HG03108 (cell line): ENCODE measurements at regions not wholly inside any gene's neighbourhood (a gene's known extent, or its start where the extent isn't known, plus 50 kb on each side); places are given as distances from the start of the nearest gene placed in this dataset.
"Not testable (repeated sequence)": the region's sequence is repeated elsewhere in the genome, so short reads cannot be mapped to it uniquely, and the experiment has no call there.

Source experiments
- ATAC-seq: cut with Tn5 transposase; IDR thresholded peaks from one replicate; pipeline ENCODE4 v1.9.1; 2021; ENCODE audit warnings: moderate library complexity; ENCODE audit not compliant: unreplicated experiment

DNA sequence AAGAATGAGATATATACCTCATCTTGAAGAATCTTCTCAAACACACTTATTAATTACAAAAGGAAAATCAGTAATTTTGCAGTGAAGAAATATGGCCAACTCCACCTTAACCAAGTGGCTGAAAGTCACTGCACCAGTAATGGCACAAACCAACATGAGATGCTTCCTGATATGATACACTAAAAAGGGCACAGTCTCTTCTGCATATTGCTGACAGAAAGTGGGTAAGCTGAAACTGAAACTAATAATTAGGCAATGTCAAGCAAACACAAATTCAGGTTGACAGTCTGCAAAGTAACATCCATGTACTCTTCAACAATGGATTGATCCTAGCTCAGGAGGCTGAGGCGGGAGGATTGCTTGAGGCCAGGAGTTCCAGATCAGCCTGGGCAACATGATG is 56.1 kb downstream of the ZNF22 start:
- ATAC-seq: not testable (repeated sequence)

DNA sequence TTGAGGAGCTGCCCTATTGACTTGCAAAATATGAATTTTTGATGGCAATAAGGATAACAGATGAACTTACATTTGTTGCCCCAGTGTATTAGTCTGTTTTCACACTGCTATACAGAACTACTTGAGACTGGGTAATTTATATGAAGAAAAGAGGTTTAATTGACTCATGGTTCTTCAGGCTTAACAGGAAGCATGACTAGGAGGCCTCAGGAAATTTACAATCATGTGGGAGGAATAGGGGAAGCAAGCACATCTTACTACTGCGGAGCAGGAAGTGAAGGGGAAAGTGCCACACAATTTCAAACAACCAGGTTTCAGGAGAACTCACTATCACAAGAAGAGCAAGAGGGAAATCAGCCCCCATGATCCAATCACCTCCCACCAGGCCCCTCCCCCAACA is 57.9 kb downstream of the ZNF22 start:
- ATAC-seq: no peak

DNA sequence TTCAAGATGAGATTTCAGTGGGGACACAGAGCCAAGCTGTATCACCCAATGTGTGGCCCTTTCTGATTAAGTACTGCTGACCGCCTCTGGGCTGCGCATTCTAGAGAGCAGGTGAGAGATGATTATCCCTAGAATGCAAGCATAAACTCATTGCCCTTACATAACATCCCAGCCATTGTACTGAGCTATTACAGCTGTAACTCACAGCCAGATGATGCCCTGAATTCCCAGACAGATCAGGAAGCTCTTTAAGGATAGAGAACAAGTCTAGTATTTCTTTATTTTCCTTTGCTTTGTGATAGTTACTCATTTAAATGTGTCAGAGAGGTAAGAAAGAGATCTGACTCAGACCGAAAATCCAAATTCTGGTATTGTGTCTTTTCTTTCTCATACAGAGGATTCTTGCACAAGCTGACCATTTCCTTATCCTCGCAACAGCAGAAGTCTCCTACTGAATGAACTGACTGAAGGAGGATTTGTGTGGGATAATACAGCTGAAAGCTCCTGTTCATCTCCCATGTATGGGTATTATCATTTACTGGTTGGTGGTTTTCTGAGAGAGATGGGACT is 58.4 kb downstream of the ZNF22 start:
- ATAC-seq: no peak

DNA sequence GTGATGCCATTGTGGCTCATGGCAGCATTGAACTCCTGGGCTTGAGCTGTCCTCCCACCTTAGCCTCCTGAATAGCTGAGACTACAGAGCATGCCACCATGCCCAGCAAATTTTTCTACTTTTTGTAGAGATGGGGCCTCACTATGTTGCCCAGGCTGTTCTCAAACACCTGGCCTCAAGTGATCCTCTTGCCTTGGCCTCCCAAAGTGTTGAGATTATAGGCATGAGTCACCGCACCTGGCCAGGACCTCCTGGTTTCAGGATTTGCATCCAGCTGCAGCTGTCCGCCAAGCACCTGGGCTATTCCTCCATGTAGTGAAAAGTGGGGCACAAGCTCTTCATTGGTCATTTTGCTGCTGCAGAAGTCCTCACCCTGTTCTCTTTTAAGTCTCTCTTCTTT is 58.9 kb downstream of the ZNF22 start:
- no peak for ATAC-seq

DNA sequence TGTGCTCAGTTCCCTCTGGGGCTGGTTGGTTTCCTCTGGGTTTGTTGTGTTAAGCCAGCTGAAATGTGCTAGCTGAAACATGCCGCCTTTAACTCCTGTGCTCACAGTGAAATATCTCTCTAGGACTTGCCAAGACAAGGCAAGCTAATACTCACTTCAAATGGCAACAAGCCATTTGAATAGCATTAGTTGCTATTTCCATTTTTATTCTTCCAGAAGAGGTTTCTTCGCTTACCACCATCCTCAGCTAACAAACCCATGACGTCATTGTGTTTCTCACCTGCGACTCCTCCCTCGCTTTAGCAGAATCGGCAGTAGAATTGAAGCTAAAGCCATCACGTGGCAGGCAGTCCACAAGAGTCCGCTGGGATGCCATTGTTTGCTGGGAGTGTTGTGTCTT is 61.3 kb downstream of the ZNF22 start:
- no peak for ATAC-seq

DNA sequence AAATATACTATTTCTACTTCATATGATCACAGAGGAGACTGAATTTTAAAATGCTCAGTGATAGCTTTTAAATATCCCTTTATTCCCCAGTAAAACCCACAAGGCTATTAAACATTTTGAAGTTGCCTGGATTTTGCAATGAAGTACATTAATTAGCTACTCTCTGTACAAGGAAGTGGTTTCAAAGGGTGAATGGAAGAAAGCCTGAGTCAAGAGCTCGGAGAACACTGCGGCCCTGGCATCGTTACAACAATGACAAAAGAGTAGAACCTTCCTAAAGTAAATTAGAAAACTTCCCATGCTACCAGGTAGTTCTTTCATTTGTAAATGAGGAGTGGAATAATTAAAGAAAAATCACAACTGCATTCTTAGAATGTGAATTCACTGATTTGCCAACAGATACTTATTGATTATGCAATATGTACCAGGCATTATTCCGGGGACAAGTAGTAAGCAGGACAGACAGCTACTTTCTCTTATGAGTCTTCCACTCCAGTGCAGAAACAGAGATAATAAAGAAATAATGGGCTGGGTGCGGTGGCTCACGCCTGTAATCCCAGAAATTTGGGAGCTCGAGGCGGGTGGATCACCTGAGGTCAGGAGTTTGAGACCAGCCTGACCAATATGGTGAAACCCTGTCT is 63.0 kb downstream of the ZNF22 start:
- ATAC-seq: no peak

DNA sequence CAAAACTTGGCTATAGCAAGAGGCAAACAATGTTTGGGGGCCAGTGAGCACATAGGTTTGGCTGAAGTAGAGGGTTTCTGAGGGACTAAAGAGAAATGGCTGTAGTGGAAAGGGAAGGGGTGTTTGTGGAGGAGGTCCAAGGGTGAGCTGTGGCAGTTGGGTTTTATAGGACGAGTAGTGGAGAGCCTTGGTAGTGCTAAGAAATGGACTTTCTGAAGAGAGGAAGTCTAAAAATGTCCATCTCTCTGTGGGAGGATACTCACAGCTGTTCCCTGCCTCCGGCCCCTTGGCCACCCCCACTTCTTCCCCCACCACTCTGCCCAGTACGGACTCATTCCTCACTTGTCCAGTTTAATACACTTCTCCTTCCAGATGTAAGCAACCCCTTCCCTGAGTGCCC is 64.3 kb downstream of the ZNF22 start:
- ATAC-seq: no peak

DNA sequence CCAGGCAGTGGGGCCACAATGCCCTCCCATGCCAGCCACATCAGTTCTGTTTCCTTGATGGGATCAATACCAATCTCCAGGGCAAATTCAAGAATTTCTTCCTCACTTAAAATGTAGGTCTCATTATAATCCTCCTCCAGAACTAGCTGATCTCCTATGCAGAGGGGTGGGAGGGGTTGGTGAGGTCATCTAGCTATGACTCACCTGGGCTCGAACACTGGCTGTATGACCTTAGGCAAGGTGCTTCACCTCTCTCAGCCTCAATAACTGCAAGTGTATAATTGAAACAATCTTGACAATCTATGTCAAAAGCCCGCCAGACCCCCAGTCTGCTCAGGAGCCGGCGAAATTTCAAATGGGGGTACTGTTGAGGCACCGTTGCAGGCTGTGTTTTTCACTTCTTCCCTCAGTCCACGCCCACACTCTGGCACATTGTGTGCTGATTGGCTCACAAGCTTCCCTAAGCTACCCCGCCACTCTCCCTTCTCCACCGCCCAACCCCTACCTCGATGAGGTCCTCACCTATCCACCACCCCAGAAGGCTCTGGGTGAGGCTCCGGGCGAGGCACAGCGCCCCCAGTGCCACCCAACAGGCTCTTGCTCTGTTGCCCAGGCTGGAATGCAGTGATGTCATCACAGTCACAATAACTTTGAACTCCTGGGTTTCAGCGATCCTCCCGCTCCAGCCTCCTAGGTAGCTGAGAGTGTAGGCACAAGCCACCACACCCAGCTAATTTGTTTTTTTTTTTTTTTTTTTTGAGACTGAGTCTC is 70.5 kb downstream of the ZNF22 start:
- no peak for ATAC-seq

DNA sequence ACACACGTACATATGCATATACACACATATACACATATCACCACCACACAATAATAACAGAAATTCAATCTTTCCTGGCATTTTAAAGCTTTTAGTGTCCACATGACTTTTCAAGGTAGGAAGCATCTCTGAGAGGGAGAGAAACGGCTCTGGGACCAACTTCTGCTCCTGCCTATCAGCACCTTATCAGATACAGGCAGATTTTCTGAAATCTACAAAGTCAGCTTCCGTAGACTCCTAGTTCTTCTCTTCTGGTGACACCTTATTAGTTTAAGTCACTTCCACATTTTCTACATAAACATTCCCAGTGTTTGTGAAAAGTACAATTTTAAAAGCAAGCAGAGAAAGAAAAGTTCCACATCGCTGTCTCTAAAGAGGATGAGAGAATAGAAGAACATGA is 74.5 kb downstream of the ZNF22 start:
- ATAC-seq: no peak

DNA sequence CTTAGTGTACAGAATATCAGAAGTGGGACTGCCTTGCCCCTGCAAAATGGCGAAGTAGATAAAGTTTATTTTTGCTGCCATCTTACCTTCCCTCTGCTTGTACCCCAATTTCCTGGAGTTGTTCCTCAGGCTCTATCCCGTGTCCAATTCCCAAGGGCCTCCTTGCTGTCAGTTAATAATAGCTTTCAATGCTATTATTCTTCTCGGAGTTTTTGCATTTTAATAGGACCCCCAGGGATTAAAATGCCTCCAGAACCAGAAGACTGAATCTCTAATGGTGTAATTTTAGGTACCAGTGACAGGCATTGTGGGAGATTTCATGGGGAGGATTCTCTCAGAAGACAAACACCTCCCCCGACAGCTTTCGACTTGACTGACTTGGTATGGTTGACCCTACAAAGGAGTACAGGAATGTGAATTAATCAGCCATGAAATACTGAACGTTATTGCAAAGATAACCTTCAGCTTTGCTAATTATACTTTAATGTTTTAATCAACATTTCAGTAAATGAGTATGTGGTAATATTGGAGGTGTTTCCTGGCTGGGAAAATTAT is 75.2 kb downstream of the ZNF22 start:
- no peak for ATAC-seq

DNA sequence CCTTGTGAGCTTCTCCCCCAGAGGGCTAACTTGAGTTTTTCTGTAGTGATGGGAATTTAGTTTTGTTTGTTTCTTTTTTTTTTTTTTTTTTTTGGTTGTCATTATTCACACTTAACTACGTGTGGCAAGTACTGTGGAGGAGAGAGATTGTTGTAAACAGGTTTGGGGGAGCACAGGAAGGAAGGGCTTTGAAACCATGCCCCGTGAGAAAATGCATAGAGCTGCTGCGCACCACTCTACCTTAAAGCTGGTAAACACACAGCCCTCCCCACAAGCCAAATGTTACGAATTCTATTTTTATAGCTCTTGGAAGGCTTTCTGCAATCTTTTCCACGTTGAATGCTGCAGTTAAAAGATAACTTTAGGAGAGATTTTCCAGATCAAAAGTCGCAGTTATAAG is 76.2 kb downstream of the ZNF22 start:
- no peak for ATAC-seq

DNA sequence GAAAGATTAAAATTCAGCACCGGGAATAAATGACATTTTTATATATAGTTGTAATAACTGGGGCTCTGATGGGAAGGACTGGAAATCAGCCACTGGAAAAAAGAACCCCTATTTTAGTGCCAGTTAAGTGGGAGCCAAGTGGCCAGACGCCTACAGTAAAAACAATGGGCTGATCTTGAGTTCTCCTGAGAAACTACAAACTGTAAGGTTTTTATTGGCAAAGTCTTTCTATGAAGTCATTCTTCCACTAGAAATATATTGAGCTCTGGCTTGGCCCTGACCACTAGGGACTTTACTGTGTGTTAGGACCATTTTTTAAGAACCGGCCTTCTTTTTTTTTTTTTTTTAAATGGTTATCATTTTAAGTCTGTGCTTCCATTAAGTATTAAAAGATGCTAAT is 79.6 kb downstream of the ZNF22 start:
- ATAC-seq: no peak

DNA sequence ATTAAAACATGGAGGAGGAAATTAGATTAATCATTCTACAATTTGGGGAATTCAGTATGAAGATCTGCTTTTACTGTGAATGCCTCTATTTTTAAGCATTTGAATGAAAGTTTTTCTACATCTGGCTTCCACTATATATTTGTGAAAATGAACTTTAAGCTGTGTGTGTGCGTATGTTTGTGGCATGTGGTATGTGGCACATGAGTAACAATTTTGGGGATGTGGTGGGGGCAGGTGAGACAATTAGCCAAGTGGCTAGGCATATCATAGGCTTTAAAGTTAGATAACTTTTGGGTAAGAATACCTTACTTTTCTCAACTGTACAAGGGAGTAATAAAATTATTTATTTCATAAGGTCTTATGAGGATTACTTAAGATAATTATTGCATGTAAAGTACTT is 81.5 kb downstream of the ZNF22 start:
- ATAC-seq: no peak

DNA sequence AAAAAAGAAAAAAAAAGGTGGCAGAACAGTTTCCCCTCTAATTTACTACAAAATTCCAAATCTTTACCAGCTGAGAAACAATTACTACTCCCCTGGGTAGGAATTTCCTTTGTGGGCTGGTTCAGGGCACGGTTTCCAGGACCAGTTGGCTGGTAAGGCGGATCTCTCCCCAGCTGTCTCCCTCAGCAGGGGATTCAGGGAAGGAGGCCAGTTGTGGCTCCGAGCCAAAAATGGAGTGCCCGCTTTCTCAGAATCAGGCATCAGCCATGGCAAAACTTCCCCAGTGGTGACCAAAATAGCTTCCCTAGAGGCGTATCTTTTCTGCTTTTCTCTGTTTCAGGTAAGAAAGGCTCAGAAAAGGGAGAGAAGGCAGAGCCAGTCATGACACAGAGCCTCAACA is 91.2 kb downstream of the ZNF22 start:
- ATAC-seq: no peak

DNA sequence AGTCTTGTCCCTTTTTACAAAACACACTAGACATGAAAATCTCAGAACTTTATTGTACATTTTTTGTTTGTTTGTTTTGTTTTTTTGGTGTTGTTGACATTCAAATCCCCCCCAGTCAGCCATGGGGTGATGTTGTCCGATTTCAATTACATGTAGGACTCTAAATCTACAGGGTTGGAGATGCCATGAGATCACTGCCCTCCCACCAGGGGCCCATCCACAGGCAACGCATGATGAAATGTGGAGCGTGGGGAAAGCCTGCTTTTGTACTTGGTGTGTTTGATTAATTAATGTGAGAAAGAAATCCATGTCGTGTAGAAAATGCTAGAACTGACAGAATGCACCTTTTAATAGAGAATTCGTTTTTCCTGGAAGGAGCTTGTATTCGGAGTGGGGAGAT is 93.2 kb downstream of the ZNF22 start:
- no peak for ATAC-seq

DNA sequence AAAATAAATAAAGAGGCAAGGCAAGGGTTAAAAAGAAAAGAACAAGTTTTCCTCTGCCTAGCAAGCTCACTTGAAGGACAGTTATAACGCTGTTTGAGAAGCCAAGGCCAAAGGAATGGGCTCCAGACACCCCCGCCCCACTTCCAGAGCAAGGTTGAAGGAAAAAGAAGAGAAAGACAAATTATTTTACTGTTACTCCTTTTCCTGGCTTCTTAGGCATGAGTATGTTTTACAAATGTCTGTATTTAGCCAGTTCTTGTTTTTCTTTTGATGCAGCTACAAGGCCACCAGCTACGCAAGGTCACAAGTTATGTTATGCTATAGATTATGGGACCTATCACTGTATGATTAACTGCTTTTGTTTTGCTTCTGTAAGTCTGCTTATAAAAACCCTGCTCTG is 94.6 kb downstream of the ZNF22 start:
- ATAC-seq: no peak

DNA sequence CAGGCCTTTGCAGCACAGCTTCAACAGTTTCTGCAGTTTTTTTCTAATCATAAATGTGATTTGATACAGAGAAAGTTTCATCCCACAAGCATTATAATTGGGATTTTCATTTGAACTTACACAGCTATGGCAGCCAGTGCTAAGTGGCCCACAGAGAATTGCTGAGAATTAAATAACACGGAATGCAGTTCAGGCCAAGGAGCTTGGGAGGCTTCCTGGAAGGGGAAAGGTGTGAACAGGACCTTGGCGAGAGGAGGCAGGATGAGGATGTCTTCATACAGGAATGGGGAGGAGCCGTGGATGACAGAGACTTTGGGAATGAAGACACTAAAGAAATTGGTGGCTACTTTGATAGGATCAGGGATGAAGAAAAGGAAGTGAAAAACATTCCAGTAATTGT is 95.3 kb downstream of the ZNF22 start:
- ATAC-seq: no peak

DNA sequence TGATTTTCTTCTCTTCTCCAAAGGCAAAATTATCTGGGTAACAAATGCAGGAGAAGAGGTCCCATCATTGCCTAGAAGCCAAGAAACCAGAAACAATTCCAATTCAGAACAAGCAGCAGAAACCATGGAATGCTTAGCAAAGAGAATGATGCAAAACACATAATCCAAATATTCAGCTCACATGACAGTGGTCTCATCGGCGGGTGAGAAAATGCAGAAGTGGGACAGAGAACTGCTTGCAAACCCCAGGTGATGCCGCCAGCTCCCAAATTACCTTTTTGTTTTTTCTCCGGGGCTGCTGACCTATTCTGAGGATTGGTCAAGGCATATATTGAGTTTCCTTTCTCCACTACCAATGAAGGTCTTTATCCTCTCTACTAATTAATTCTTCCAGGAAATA is 99.7 kb downstream of the ZNF22 start:
- no peak for ATAC-seq

DNA sequence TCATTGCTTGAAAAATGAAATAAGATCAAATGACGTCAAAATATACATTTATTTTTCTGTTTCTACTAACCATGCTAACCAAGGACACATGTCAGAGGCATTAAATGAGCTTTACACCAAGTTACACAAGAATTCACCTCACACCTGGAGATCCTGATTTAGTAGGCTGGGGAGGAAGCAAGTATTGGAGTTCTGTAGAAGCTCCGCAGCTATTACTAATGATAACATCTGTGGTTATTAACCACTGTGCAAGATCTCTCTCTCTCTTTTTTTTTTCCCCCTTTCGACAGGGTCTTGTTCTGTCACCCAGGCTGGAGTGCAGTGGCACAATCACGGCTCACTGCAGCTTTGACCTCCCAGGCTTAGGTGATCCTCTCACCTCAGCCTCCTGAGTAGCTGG is 104.0 kb downstream of the ZNF22 start:
- no peak for ATAC-seq

DNA sequence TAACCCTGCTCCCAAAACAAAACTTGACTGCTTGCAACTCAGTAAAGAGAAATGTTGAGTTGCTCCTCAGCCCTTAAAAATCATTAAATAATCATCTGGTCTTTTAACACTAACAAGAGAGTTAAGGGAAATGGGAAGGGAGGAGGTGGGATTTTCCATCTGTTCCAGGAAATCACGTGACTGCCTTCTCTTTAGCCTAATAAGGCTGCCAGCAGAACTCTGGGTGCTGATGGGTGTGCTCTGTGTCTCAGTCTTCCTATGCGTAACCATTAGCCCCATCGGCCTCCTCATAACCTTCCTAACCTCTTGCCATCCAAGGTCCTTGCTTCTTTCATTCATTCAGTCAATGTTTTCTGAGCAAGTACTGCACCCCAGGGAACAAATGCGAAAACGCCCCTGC is 104.6 kb downstream of the ZNF22 start:
- ATAC-seq: not testable (repeated sequence)

DNA sequence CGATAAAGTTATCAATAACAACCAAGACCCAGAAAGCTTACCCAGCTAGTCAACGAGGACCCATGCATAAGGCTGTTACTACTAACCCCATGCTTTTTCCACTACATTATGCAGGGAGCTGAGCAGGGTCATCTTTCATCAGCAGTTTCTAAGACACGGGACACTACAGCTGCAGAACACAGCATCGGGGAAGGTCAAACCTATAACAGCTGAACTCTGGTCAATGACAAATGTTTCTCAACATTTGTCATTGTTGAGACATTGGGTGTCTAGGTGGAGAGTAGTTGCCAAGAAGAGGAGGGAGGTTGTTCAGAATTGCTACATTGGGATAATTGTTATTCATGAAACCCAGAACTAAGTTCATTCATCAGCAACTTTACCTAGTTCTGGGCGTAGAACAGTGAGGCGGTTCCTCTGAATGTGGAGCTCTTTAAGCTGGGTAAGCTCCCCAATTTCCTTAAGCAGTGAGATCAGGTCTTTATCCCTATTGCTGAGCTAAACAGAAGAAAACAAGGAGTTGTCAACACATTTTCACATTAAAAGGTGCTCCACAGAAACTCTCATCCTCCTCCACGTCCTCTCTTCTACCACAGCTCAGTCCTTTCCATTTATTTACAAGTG is 105.6 kb downstream of the ZNF22 start:
- no peak for ATAC-seq

DNA sequence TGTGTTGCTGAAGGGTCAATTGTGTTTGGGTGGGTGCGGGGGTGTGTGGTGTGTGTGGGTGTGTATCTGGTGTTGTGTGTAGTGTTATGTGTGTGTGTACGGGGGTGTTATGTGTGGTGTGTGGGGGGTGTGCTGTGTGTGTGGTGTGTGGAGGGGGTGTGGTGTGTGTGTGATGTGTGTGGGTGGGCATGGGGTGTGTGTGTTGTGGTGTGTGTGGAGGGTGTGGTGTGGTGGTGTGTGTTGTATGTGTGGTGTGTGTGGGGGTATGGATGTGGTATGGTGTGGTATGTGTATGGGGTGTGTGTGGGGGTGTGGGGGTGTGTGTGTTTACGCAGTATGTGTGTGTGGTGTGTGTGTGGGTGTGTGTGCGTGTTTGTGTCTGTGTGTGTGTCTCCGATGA is 110.8 kb downstream of the ZNF22 start:
- no peak for ATAC-seq
